ENCODE measurements at regions not wholly inside any gene's neighbourhood (a gene's known extent, or its start where the extent isn't known, plus 50 kb on each side); places are given as distances from the start of the nearest gene placed in this dataset.

DNA sequence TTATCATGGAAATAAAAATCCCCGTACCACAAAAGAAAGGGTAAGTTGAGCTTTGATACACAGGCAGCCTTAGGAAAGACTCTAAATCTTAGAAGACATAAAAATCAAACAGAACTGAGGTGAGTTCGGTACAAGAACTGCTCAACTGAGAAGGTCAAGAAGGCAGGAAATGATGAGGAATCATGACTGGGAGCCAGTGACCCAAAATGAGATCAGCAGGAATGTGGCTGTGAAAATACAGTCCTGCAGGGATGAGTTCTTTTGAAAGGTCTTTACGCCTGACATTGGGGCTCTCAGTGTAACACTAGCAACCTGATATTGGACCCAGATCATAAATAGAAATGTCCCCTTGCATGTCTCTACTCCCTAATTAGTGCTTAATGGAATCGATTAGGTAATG lies 56.3 kb upstream of the CDH11 start:
- no peak for DNase-seq (ENCODE audit: low read depth in 4 of 4, low spot score in 3 of 4)

DNA sequence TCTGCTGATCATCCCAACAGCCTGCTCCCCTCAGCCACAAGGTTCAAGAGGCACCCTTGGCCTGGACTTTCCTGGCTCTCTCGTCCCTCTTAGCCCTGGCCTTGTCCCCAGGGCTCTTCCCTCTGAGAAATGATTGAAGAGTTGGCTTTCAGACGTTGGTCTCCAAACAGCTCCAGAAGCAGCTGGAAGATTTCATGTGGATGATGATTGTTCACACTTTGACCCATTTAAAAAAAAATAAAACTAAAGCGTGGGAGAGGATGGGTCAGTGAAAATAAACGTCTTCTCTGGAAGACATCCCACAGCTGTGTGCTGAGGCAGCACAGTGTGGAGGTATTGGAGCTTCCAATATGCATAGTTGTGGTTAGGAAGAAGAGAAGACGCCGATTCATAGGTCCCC lies 54.7 kb upstream of the CDH11 start:
- peak; percentile 61 to 71 (median 64) for DNase-seq (ENCODE audit: low read depth in 4 of 4, low spot score in 3 of 4)

DNA sequence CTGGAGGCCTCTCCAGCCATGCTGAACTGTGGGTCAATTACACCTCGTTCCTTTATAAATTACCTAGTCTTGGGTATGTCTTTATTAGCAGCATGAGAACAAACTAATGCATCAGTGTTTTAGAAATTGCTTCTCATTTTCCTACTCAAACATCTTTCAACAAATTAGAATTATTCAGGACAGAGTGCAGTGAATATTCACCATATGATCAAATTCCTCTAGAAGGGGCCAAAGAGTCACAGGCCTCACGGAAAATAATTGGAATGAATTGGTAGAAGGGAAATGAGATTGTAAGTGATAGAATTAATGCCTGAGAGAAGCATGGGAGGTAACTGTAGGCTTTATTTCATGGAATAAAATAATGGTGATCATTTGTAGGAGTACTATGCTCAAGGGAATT lies 50.5 kb upstream of the CDH11 start:
- DNase-seq (ENCODE audit: low read depth in 4 of 4, low spot score in 3 of 4) = no peak
